Mammary epithelial cell (primary cell): ENCODE measurements at regions not wholly inside any gene's neighbourhood (a gene's known extent, or its start where the extent isn't known, plus 50 kb on each side); places are given as distances from the start of the nearest gene placed in this dataset.

ENCODE experiments used
- EZH2 ChIP-seq: IDR thresholded peaks from 2 replicates; pipeline ENCODE4 v1.6.1; 2012; ENCODE audit warnings: low read length, inconsistent platforms, borderline replicate concordance
- TF ChIP-seq, protein P1 (sequence below), 2 donors: IDR thresholded peaks in 1 of 2; conservative IDR thresholded peaks in 1 of 2; 2 replicates each; pipeline ENCODE4 v1.5.1; 2011 to 2012; ENCODE audit warnings: inconsistent platforms in 2 of 2, low read length in 2 of 2, mild to moderate bottlenecking in 2 of 2, control low read depth in 1 of 2, low read depth in 1 of 2; ENCODE audit not compliant: insufficient read depth in 1 of 2; ENCODE audit errors: extremely low read depth in 1 of 2

DNA sequence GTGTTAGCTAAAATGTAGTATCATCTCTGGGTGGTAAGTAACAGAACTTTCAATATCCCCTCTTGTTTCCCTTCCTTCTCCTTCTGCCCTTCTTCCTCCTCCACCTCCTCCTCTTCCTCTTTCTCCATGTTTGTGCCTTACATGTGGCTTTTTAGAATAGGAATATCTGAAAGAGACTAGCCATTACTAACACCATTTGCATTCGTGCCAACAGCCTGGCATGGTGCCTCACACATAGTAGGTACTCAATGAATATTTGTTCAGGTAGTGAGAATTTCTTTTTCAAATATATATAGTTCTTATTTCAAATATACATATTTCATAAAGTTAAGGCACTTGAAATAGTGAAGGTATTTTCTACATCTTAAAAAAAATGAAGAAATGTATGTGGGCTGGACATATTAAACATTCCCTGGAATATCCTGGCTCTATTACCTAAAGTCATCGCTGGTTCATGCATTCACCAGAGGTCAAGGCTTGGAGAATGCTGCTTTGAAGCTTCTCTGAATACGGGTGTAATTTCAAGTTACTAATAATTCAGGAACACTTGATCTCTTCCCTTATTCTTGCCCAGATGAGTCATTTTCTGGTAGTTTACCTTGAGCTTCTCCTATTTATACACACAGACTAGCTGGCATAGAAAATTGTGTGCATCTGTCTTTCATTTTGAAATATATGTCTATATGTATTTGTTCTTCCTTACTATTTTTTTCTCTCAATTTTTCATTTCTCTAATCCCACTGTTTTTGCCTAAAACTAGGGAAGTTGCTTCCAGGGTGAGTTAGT is 319.4 kb downstream of the TGFB2 start:
- TF ChIP-seq, protein P1, sequence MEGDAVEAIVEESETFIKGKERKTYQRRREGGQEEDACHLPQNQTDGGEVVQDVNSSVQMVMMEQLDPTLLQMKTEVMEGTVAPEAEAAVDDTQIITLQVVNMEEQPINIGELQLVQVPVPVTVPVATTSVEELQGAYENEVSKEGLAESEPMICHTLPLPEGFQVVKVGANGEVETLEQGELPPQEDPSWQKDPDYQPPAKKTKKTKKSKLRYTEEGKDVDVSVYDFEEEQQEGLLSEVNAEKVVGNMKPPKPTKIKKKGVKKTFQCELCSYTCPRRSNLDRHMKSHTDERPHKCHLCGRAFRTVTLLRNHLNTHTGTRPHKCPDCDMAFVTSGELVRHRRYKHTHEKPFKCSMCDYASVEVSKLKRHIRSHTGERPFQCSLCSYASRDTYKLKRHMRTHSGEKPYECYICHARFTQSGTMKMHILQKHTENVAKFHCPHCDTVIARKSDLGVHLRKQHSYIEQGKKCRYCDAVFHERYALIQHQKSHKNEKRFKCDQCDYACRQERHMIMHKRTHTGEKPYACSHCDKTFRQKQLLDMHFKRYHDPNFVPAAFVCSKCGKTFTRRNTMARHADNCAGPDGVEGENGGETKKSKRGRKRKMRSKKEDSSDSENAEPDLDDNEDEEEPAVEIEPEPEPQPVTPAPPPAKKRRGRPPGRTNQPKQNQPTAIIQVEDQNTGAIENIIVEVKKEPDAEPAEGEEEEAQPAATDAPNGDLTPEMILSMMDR (conservative IDR thresholded peaks at IDR 0.05 in 1 of 2, IDR thresholded peaks at IDR 0.05 in 1 of 2; ENCODE audit: extremely low read depth in 1 of 2, insufficient read depth in 1 of 2, low read depth in 1 of 2, low read length in 2 of 2), result no peak
- no peak for TF ChIP-seq EZH2
